ENCODE measurements at regions not wholly inside any gene's neighbourhood (a gene's known extent, or its start where the extent isn't known, plus 50 kb on each side); places are given as distances from the start of the nearest gene placed in this dataset.
"Not testable (repeated sequence)": the region's sequence is repeated elsewhere in the genome, so short reads cannot be mapped to it uniquely, and the experiment has no call there.

GRCh38 chr10:81109200-81109752 lies 571.6 kb downstream of the SH2D4B start:
- DNase-seq (ENCODE audit: low read depth) = no peak

GRCh38 chr10:81116201-81116600 lies 578.5 kb downstream of the SH2D4B start:
- DNase-seq (ENCODE audit: low read depth) = no peak

DNA sequence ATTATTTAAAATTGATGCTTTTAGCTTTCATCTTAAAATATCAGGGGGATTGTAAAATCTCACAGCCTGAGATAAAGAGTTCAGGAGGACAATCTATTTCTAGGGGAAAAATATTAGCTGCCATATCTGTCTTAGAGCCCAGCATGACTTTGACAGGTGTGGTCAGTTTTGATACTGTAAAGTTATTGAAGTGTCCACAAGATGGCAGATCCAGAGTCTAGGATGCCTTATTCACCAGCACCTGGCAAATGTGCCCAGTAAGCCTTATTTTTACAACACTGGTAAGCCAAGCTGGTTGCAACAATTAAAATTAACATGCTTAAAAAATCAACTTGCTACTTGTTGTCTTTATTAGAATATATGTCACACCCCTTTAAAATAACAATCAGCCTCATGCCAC lies 579.3 kb downstream of the SH2D4B start:
- DNase-seq (ENCODE audit: low read depth) = no peak

DNA sequence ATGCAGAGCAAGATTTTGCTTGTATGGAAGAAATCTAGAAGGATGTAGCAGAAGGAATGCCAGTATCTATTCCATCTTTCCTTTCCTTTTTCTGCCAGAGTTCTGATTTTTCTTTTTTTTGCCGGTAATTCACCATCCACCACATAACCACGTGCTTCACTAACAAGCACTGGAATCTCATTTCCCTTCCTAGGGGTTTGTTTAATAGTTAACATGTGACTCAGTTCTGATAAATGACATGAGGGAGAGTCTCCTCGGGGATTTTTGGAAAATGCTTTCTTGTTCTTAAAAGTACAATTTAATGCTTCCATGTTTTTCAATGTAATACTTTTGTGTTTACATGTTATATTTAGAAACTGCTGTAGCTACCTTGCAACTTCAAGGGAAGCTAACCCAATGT lies 590.2 kb downstream of the SH2D4B start:
- no peak for DNase-seq (ENCODE audit: low read depth)

GRCh38 chr10:81130014-81130413 lies 592.3 kb downstream of the SH2D4B start:
- no peak for DNase-seq (ENCODE audit: low read depth)

DNA sequence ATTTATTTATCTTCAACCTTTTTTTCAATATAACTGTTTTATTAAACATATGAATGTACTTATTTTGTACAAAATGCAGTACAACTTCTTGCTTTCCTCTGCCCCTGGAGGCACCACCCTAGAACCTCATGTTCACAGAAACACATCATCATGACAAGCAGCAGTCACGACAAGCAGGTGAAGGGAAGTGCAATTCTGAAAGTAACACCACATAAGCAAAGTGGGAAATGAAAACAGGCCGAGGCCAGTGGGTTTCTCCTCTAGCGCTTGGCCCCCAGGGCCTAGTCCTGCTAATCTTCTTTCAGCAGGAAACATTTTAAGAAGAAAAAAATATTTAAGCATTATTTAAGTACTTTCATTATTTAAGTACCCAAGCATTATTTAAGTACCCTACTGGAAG lies 598.1 kb downstream of the SH2D4B start:
- DNase-seq (ENCODE audit: low read depth) = no peak

DNA sequence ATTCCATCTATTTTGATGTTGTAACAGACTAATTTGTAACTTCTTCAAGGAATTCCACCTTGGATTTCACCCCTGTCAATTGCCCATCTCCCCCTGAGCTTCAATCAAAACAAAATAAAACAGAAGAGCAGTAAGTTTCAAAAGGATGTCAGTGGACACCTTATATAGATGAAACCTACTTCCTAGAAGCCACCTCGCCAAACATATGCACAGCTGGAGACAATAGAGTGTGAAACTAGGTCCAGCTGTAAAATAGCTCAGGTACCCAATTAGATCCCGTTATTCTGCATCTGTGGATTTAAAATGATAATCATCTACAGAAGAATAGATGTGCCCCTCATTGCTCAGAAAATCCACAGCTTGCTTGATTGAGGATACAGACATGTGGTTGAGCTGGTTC lies 598.6 kb downstream of the SH2D4B start:
- no peak for DNase-seq (ENCODE audit: low read depth)

DNA sequence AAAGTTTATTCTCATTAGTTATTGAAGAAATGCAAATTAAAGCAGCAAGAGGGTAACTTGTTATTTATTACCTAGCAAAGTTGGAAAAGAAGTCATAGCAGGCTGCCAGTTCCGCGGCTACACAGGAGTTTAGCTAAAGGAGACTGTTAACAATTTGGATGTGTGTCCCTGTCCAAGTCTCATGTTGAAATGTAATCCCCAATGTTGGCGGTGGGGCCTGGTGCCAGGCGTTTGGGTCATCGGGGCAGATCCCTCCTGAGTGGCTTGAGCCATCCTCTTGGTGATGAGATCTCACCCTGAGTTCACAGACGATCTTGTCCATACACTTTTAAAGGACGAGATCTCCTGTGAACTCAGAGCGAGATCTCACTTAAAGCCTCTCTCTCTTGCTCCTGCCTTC lies 608.3 kb downstream of the SH2D4B start:
- DNase-seq (ENCODE audit: low read depth) = no peak

DNA sequence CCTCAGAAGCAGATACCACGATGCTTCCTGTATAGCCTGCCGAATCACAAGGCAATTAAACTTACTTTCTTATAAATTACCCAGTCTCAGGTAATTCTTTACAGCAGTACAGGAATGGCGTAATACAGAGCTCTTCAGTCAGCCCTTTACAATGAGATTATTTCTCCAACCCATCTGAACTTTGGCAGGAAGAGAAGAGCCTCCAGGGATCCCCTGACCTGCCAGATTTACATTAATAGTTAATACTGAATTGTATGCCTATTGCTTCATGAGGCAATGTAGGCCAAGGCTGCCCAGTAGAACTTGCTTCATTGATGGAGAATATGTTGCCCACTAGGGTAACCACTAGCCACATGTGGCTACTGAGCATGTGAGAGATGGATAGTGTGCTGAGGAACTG lies 608.7 kb downstream of the SH2D4B start:
- no peak for DNase-seq (ENCODE audit: low read depth)

DNA sequence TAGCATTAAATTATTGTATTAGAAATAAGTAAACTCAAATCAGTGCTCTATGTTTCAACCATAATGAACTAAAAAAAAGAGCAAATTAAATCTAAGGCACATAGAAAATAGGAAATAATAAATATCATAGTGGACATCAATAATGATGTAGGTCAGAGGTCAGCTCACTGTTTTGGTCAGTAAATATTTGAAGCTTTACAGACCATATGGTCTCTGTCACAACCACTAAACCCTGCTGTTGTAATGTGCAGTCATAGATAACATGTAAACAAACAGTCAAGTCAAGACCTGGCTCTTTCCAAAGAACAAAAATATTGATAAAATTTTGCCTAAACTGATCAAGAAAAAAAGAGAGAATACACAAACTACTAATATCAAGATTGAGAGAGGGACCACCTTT lies 615.0 kb downstream of the SH2D4B start:
- no peak for DNase-seq (ENCODE audit: low read depth)

DNA sequence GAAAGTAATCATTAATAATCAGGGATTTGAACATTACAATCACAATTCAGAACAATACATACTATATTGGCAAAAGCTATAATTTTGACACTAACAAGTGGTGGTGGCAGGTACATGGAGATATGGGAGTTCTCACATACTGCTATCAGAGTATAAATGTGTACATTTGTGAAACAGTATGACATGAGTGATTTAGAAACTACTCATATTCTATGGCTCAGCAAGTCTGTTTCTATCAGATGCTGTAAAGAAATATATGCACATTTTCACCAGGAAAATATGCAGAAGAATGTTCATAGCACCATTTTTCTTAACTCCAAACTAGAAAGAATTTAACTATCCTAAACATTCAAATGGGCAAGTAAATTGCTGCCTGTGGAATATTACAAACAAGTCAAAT lies 620.0 kb downstream of the SH2D4B start:
- no peak for DNase-seq (ENCODE audit: low read depth)

GRCh38 chr10:81177651-81178244 lies 640.0 kb downstream of the SH2D4B start:
- DNase-seq (ENCODE audit: low read depth) = no peak

GRCh38 chr10:81179324-81179723 lies 641.6 kb downstream of the SH2D4B start:
- DNase-seq (ENCODE audit: low read depth) = no peak

DNA sequence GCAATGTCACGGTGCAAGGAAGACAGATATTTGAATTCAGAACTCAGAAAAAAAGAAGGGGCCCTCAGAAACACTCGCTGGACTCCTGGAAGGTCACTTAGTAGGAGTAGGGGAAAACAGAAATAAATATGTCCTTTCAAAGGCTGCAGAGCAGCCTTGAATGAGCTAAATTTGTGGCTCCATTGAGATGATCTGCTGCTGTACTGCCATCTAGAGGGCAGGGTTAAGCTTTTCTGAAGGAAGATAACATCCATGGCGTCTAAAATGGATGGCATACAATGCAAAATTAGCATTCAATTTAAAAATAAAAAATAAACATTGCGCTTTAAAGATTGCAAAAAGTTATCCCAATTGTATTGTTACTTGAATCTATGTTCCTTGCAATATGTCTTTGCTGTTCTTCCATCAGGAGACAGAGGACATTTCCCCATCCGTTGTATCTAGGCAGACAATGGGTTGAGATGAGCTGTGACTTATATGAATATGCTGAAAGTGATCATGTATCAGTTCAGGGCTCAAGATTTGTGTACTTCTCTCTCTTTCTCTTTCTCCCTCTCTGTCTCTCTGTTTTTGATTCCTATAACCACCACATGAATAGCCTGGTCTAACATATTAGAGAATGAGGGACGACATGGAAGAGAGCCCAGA lies 642.2 kb downstream of the SH2D4B start:
- DNase-seq (ENCODE audit: low read depth) = no peak

- no peak for DNase-seq (ENCODE audit: low read depth)
Measured at GRCh38 chr10:81182296-81182695, 644.6 kb downstream of the SH2D4B start.

GRCh38 chr10:81192221-81192788 lies 654.6 kb downstream of the SH2D4B start:
- no peak for DNase-seq (ENCODE audit: low read depth)

GRCh38 chr10:81200801-81201200 lies 663.1 kb downstream of the SH2D4B start:
- no peak for DNase-seq (ENCODE audit: low read depth)

DNA sequence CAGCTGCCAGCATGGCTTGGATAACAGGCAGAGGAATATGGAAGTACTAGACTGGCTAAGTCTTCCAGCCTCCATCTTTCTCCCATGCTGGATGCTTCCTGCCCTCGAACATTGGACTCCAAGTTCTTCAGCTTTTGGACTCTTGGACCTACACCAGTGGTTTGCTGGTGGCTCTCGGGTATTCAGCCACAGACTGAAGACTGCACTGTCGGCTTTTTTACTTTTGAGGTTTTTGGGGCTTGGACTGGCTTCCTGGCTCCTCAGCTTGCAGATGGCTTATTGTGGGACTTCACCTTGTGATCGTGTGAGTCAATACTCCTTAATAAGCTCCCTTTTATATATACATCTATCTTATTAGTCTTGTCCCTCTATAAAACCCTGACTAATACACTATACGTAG lies 667.6 kb upstream of the NRG3 start:
- DNase-seq (ENCODE audit: low read depth) = not testable (repeated sequence)

GRCh38 chr10:81213370-81213769 lies 661.6 kb upstream of the NRG3 start:
- no peak for DNase-seq (ENCODE audit: low read depth)

- no peak for DNase-seq (ENCODE audit: low read depth)
Measured at GRCh38 chr10:81215498-81215897, 659.5 kb upstream of the NRG3 start.

GRCh38 chr10:81216949-81217348 lies 658.0 kb upstream of the NRG3 start:
- no peak for DNase-seq (ENCODE audit: low read depth)

- no peak for DNase-seq (ENCODE audit: low read depth)
Measured at GRCh38 chr10:81218307-81218706, 656.7 kb upstream of the NRG3 start.

DNA sequence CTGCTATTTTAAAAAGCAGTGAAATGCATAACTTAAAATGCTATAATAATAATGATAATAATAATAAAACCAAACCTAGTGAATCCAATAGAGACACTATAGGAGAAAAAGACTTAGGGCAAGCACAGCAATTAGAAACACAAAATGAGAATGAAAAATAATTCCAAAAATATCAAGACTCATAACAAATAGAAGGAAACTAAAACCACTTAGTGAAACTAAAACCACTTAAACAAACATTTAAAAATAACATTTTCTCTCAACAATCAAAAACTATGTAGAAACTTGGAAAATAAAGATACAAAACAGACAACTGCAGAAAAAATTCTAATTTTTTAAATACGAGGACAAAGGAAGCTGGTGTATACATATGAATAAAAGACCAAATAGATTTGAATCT lies 655.2 kb upstream of the NRG3 start:
- no peak for DNase-seq (ENCODE audit: low read depth)

- DNase-seq (ENCODE audit: low read depth) = no peak
Measured at GRCh38 chr10:81248886-81249285, 626.1 kb upstream of the NRG3 start.
